HCT116 (cell line): ENCODE measurements at regions not wholly inside any gene's neighbourhood (a gene's known extent, or its start where the extent isn't known, plus 50 kb on each side); places are given as distances from the start of the nearest gene placed in this dataset.

Source experiments
- ATAC-seq: fragments of 200-7000 bp; cut with Tn5 transposase; 2 replicates; pipeline ENCODE4 v1.9.1; 2020; ENCODE audit warnings: mild to moderate bottlenecking, moderate library complexity
- BruUV-seq: library from RNA; stranded (reverse); fragments of 400-500 nt; replicated peaks from 2 replicates; lab custom pipeline; 2021; lab: Mats Ljungman, UMichigan
- CTCF ChIA-PET: fragments of 300-600 bp; sonication (Branson Sonifier 250); formaldehyde crosslinking; loops from one replicate; lab custom pipeline; 2021; ENCODE audit warnings: antibody characterized with exemption; lab: Charles Lee
- POLR2A ChIA-PET: fragments of 300-600, 350-600 bp; sonication (Branson Sonifier 250); formaldehyde crosslinking; loops from one replicate; lab custom pipeline; 2021; ENCODE audit warnings: antibody characterized with exemption; lab: Charles Lee
- RAD21 ChIA-PET, 2 experiments: fragments of 300-600 bp; sonication (Branson Sonifier 250); formaldehyde crosslinking; loops; one replicate each; lab custom pipeline; 2023; ENCODE audit warnings: low total read pairs in 2 of 2; ENCODE audit not compliant: uncharacterized antibody in 2 of 2, unreplicated experiment in 2 of 2, low non-redundant PET in 1 of 2; lab: Charles Lee
- DNase-seq: peaks from one replicate; pipeline ENCODE4 v3.0.0-alpha.2; 2010; ENCODE audit warnings: low read depth, low spot score
- H2AFZ ChIP-seq: fragments of 200-600 bp; shearing (Covaris generic), sonication (generic); 2 replicates; pipeline ENCODE4 v1.6.1; 2017; ENCODE audit warnings: low read depth, mixed run types, mixed read lengths, antibody characterized with exemption, low read length; ENCODE audit not compliant: poor library complexity, severe bottlenecking
- H3K27ac ChIP-seq: 2 replicates; pipeline ENCODE4 v1.5.1; 2012; ENCODE audit warnings: low read depth, low read length
- H3K27me3 ChIP-seq: fragments of 200-600 bp; sonication (generic); 2 replicates; pipeline ENCODE4 v1.6.1; 2016; ENCODE audit warnings: mixed run types, low read length, mixed read lengths; ENCODE audit not compliant: insufficient read depth
- H3K36me3 ChIP-seq, 2 experiments: fragments of 200-500 bp in 1 of 2; fragments of 200-600 bp in 1 of 2; sonication (Bioruptor generic) in 1 of 2; sonication (generic) in 1 of 2; 2 replicates each; pipeline versions ENCODE4 v1.5.1 to v1.6.1; 2014 to 2016; ENCODE audit warnings: low read length in 2 of 2, inconsistent platforms in 1 of 2, mixed read lengths in 1 of 2, mixed run types in 1 of 2; ENCODE audit not compliant: insufficient read depth in 2 of 2, control insufficient read depth in 1 of 2
- H3K4me1 ChIP-seq, 2 experiments: fragments of 200-600 bp in 1 of 2; sonication (generic) in 1 of 2; 2 replicates each; pipeline versions ENCODE4 v1.5.1 to v1.6.1; 2012 to 2017; ENCODE audit warnings: low read length in 2 of 2, inconsistent platforms in 1 of 2, mild to moderate bottlenecking in 1 of 2, mixed read lengths in 1 of 2, mixed run types in 1 of 2, moderate library complexity in 1 of 2; ENCODE audit not compliant: insufficient read depth in 2 of 2, control insufficient read depth in 1 of 2
- H3K4me2 ChIP-seq: fragments of 200-600 bp; sonication (generic); 2 replicates; pipeline ENCODE4 v1.6.1; 2017; ENCODE audit warnings: mixed run types, low read length, mixed read lengths
- H3K4me3 ChIP-seq, 2 experiments: fragments of 200-600 bp in 1 of 2; sonication (generic) in 1 of 2; replicated peaks in 1 of 2; 2 replicates each; pipeline ENCODE4 v1.5.1; 2011 to 2016; ENCODE audit warnings: low read length in 2 of 2, control low read depth in 1 of 2, low read depth in 1 of 2, mild to moderate bottlenecking in 1 of 2, mixed read lengths in 1 of 2, mixed run types in 1 of 2
- H3K79me2 ChIP-seq: fragments of 200-600 bp; sonication (generic); 2 replicates; pipeline ENCODE4 v1.6.1; 2017; ENCODE audit warnings: mild to moderate bottlenecking, mixed run types, low read length, moderate library complexity, mixed read lengths; ENCODE audit not compliant: insufficient read depth
- H3K9ac ChIP-seq: fragments of 200-600 bp; sonication (generic); 2 replicates; pipeline ENCODE4 v1.6.1; 2016; ENCODE audit warnings: low read length, mixed read lengths
- H3K9me2 ChIP-seq: fragments of 200-600 bp; sonication (generic), shearing (Covaris generic); 2 replicates; pipeline ENCODE4 v1.6.1; 2017; ENCODE audit warnings: mixed run types, mild to moderate bottlenecking, moderate library complexity; ENCODE audit not compliant: insufficient read depth
- H3K9me3 ChIP-seq, 2 experiments: fragments of 200-500 bp in 1 of 2; fragments of 200-600 bp in 1 of 2; sonication (Bioruptor generic) in 1 of 2; sonication (generic) in 1 of 2; 2 replicates each; pipeline ENCODE4 v1.6.1; 2014 to 2017; ENCODE audit warnings: low read length in 2 of 2, mixed read lengths in 2 of 2, inconsistent platforms in 1 of 2, low read depth in 1 of 2, mild to moderate bottlenecking in 1 of 2, mixed run types in 1 of 2, moderate library complexity in 1 of 2; ENCODE audit not compliant: control insufficient read depth in 1 of 2, insufficient read depth in 1 of 2
- H4K20me1 ChIP-seq: fragments of 200-600 bp; sonication (generic), shearing (Covaris generic); 2 replicates; pipeline ENCODE4 v1.6.1; 2017; ENCODE audit warnings: mixed run types, mild to moderate bottlenecking, moderate library complexity; ENCODE audit not compliant: insufficient read depth
- ATF3 ChIP-seq: IDR thresholded peaks from 2 replicates; pipeline ENCODE4 v1.6.1; 2012
- CEBPB ChIP-seq: IDR thresholded peaks from 2 replicates; pipeline ENCODE4 v1.6.1; 2012; ENCODE audit warnings: low read depth
- CTCF ChIP-seq, 3 experiments: fragments of 200-600 bp in 1 of 3; sonication (generic) in 1 of 3; IDR thresholded peaks in 2 of 3; conservative IDR thresholded peaks in 1 of 3; 2 replicates each; pipeline ENCODE4 v1.5.1; 2012 to 2017; ENCODE audit warnings: low read depth in 2 of 3, low read length in 2 of 3, antibody characterized with exemption in 1 of 3, borderline replicate concordance in 1 of 3, control low read depth in 1 of 3, mild to moderate bottlenecking in 1 of 3, mixed read lengths in 1 of 3, mixed run types in 1 of 3, moderate library complexity in 1 of 3; ENCODE audit not compliant: insufficient read depth in 1 of 3
- ELF1 ChIP-seq: IDR thresholded peaks from 2 replicates; pipeline ENCODE4 v1.6.1; 2012; ENCODE audit warnings: low read depth, borderline replicate concordance
- EZH2phosphoT487 ChIP-seq: fragments of 200-600 bp; IDR thresholded peaks from 2 replicates; pipeline ENCODE4 v1.6.1; 2018; ENCODE audit warnings: antibody characterized with exemption, borderline replicate concordance
- JUND ChIP-seq: IDR thresholded peaks from 2 replicates; pipeline ENCODE4 v1.6.1; 2012
- MAX ChIP-seq: IDR thresholded peaks from 2 replicates; pipeline ENCODE4 v1.6.1; 2012
- POLR2A ChIP-seq: IDR thresholded peaks from 2 replicates; pipeline ENCODE4 v1.7.0; 2011; ENCODE audit warnings: borderline replicate concordance; ENCODE audit not compliant: insufficient read depth, insufficient read length; ENCODE audit errors: extremely low read depth
- RAD21 ChIP-seq: IDR thresholded peaks from 2 replicates; pipeline ENCODE4 v1.6.1; 2012; ENCODE audit warnings: low read depth, mild to moderate bottlenecking
- REST ChIP-seq: IDR thresholded peaks from 2 replicates; pipeline ENCODE4 v1.6.1; 2012; ENCODE audit warnings: low read depth
- SIN3A ChIP-seq: IDR thresholded peaks from 2 replicates; pipeline ENCODE4 v1.6.1; 2012; ENCODE audit warnings: low read depth
- SP1 ChIP-seq: IDR thresholded peaks from 2 replicates; pipeline ENCODE4 v1.6.1; 2012; ENCODE audit warnings: low read depth
- TCF7L2 ChIP-seq: IDR thresholded peaks from 2 replicates; pipeline ENCODE4 v1.7.0; 2011; ENCODE audit warnings: borderline replicate concordance, inconsistent platforms; ENCODE audit not compliant: insufficient read depth, insufficient read length; ENCODE audit errors: extremely low read depth
- YY1 ChIP-seq: IDR thresholded peaks from 2 replicates; pipeline ENCODE4 v1.6.1; 2011; ENCODE audit warnings: low read length, low read depth, moderate library complexity, mild to moderate bottlenecking; ENCODE audit not compliant: insufficient replicate concordance; ENCODE audit errors: extremely low read depth
- ZFX ChIP-seq: fragments of 450-650 bp; IDR thresholded peaks from 2 replicates; pipeline ENCODE4 v1.6.1; 2017
- ZNF274 ChIP-seq: fragments of 200-500 bp; sonication (Bioruptor generic); IDR thresholded peaks from 2 replicates; pipeline ENCODE4 v1.6.1; 2014; ENCODE audit warnings: mild to moderate bottlenecking, low read depth, low read length, inconsistent platforms
- intact Hi-C: fragments of 100-400 bp; cut with micrococcal nuclease; formaldehyde crosslinking; loops from 2 replicates; pipeline ENCODE4 v1.10.0; 2022

- peaks cover 17 to 39% of the 10 kb centered on the region in 2 experiments; a peak in 3 of 4 replicates for H3K9me3 ChIP-seq
- H3K4me1 ChIP-seq = no peaks in the 10 kb centered on the region
- H3K79me2 ChIP-seq = no peaks in the 10 kb centered on the region
- POLR2A ChIA-PET = no interaction called here
- H2AFZ ChIP-seq = no peak overlapping the region
- H3K27me3 ChIP-seq = no peaks in the 10 kb centered on the region
- no peak overlapping the region for H3K4me3 ChIP-seq
- intact Hi-C loops = no loop called here
- H3K4me2 ChIP-seq = no peak overlapping the region
- no peaks in the 10 kb centered on the region for H3K36me3 ChIP-seq
- H3K9me2 ChIP-seq = no peaks in the 10 kb centered on the region
- DNase-seq (no peak), ATAC-seq (no peak)
- RAD21 ChIA-PET = no interaction called here
- no peak overlapping the region for H3K9ac ChIP-seq
- CTCF ChIA-PET = no interaction called here
- no peaks in the 10 kb centered on the region for H4K20me1 ChIP-seq
- BruUV-seq = no TSS peak
- TF ChIP-seq ATF3 (no peak), TCF7L2 (no peak), RAD21 (no peak), CTCF (IDR thresholded peaks at IDR 0.05 in 2 of 3, conservative IDR thresholded peaks at IDR 0.05 in 1 of 3; ENCODE audit: borderline replicate concordance in 1 of 3, insufficient read depth in 1 of 3, low read depth in 2 of 3, low read length in 2 of 3) (no peak), YY1 (no peak), SP1 (no peak), CEBPB (no peak), EZH2phosphoT487 (no peak), REST (no peak), MAX (no peak), ELF1 (no peak), JUND (no peak), SIN3A (no peak), ZFX (no peak), ZNF274 (no peak), POLR2A (no peak)
- H3K27ac ChIP-seq = no peak overlapping the region
Observed at GRCh38 chr21:28371713-28372112, 621.0 kb downstream of the LTN1 start.
